ENCODE measurements at regions not wholly inside any gene's neighbourhood (a gene's known extent, or its start where the extent isn't known, plus 50 kb on each side); places are given as distances from the start of the nearest gene placed in this dataset.

DNA sequence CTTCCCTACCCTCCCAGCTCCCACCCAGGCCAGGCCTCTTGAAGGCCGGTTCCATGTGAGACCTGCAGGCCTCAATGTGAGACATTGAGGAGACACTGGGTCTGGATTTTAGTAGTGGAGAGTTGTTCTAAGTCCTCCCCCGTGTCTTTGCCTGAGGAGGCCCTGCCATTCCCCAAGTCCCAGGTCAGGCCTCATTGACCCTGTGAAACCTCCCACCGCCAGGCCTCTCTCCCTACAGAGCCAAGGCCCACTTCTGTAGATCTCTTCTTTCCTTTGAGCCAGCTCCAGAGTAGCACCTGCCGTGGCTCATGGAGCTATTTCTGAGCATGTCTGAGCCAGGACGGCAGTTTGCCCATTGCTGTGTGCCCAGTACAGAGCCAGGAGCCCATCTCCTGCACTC, 1419.6 kb downstream of the TBC1D22A start:
- TF ChIP-seq POLR2A (IDR thresholded peaks at IDR 0.05; ENCODE audit: low read depth, low read length) = no peak
- no peak for TF ChIP-seq TAF1 (IDR thresholded peaks at IDR 0.05; ENCODE audit: low read depth, low read length)
- no peak for TF ChIP-seq POLR2AphosphoS5 (IDR thresholded peaks at IDR 0.05; ENCODE audit: low read depth, low read length)
- TF ChIP-seq POU2F2 (IDR thresholded peaks at IDR 0.05; ENCODE audit: low read depth, low read length) = no peak

All from GM12891 (cell line).